ENCODE measurements at regions not wholly inside any gene's neighbourhood (a gene's known extent, or its start where the extent isn't known, plus 50 kb on each side); places are given as distances from the start of the nearest gene placed in this dataset.

DNA sequence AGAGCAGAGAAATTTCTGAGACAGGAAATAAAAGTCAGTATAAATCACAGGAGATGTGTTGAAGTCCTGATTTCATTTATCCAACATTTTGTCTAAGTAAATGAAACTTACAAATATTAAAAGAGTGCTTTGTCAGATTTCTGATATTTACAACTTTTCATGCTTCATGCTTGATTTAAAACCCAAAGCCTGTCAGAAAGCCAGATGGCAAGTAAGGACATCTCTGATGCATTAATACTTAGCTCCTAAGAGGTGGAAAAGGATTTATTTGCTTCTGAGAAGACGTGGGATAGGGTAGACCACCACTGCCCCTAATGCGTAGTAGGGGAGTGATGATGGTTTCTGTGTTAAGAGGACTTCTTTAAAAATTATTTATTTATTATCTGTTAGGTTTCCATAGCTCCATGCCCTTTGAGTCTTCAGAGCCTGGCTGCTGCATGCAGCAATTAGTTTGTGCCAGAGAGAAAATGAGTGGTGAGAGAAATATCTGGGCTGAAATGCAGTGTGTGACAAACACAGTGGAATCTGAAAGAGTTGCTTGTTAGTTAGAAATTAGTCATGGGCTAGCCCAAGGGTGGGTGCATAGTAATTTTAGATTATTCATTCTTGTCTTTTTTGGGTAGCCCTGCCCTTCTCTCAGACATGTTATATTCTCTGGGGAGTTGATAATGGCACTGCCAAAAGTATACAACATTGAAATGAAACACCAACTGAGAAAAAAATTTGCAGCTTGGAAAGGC, 333.8 kb downstream of the C4orf33 start:
- DNase-seq, result no peak

DNA sequence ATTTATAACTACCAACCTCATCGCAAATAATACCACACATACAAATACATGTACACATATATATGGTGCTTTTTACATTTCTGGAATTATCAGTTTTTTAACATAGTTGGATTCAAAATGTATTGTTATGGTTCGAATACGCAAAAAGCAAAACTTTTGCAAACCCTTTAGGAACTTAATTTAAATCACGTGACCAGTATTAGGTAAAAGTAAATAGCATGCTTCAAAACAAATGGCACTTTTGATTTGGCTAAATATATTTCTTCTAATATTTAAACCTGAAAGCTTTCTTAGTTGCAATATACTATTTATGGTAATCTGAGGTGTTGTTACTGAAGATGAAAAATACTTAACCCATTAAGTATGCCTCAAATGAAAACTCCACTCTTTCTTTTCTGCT, 341.4 kb downstream of the C4orf33 start:
- DNase-seq, result no peak

DNA sequence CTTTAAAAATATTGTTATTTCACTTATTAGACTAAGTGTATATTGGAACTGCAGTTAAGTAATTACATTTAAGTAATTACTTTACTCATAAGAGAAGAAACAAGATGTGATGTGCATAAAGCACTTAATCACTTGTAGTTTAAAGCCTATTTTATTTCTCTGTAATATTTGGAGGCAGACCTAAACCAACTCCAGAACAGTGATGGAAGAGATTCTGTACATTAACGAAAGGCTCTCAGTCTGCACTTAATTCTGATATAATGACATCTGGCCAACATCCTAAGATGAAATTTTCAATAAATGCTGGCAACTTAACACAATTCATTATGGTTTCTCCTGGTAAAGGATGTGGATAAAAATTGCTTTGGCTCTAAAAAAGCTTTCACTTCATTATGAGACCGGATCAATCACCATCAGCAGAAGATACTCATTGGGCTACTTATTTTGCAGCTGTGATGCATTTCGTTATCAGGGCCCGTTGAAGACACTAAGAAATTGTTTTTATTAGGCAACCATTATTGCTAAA, 342.6 kb downstream of the C4orf33 start:
- no peak for DNase-seq

DNA sequence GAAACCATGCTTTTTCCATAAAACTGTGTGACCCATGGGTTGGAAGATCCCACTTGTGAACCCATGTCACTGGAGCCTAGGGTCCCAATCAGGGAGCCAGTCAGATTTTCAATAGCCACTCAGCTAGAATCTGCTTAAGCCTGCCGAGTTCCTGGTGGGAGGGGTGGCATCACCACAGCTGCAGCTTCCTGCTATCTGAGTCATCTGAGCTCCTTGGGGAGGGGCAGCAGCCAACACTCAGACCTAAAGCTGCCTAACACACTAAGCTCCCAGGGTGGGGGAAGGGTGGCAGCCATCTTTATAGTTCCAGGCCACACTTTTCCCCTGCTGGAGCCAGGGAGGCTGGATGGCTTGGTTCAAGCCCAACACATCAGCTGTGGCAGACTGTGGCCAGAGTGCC, 350.1 kb downstream of the C4orf33 start:
- no peak for DNase-seq

DNA sequence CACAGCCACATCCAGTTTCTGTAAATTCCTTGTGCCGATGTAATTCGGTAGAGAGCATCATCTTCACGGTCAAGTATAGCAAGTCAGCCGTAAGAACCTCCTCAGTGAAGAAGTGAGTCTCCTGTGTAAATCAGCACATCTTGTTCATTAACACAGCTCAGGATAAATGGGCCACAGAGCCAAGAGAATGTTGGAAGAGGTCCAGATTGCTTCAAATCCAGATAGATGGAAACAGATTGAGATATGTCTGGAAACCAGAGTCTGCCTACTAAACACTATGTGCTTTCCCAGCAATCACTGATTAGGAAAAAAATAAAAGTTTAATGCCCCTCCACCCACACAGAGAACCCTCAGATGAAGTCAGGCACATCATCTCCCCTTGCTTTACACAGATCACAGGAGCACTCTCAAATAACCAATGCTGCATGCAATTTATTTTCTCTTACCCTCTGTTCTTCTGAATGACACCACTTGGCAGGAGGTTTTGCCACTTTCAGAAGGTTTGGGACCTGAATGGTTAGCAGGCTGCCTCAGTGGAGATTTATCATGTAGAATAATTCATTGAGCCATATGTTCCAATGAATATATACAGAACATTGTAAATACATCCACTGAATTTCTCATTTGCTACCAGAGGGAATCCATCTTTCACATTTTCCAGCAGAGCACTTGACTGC, 357.7 kb downstream of the C4orf33 start:
- DNase-seq, result no peak

DNA sequence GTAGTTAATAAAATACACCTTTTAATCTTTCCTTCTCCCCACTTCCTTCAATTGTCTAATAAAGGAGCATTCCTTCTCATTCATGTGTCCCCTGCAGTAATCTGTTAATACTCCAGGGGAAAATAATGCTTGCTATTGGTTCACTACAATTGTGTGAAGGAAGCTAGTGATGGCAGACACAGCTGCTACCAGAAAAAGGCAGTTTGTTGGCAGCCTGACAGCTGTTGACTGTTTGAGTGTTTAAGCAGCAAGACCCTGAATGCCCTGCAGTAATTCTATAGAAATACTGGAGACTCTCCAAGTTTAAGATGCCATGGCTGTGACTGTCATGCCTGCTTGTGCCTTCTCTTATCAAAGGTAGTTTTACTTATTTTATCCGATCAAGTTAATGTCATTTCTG, 359.5 kb downstream of the C4orf33 start:
- DNase-seq, result peak; percentile 75

DNA sequence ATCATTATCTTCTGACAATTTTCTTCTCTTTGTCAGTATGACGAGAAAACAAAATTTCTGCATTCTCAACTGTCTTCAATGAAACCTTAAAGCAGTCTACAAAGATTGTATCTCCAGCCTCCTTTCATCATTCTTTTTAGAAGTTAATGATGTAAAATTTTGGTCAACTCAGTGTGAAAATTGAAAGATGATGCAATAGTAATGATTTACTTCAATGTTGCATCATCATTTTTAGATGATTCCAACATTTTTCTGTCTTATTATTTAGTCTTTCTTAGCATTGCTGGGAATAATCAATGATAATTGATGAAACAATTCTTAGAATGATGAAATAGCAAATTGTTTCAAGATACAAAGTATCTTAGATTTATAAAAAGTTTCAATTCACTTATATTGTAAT, 372.7 kb downstream of the C4orf33 start:
- no peak for DNase-seq

DNA sequence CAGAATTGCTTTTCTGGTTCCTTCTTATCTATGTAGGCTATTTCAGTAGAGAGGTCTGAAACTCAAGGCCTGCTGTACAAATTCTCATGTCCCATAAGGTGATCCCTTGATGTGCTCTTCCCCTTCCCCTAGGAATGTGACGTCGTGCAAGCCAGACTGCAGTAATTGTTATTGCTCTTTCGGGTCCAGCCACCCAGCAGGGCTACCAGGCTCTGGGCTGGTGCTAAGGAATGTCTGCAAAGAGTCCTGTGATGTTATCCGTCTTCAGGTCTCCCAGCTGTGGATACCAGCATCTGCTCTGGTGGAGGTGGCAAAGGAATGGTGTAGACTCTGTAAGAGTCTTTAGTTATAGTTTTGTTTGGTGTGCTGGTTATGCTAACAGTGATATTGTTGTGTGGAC, 378.7 kb downstream of the C4orf33 start:
- DNase-seq, result no peak

DNA sequence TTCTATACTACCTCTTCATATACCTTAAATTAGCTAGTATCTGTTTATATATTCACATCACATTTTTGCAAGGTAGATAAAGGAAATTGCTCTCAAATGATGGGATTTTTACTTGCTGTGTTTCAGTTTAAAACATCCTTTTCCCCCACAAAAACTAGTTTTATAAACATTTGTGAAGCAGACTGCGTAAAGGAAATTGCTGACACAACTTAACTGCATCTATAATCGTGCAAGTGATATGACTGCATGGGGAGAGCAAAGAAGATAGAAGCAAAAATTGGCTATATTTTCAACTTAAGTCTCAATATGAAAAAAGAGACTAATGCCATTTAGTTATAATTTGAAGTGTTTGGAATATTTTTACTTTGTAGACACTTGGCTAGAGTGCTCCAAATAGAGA, 385.2 kb downstream of the C4orf33 start:
- DNase-seq, result no peak

DNA sequence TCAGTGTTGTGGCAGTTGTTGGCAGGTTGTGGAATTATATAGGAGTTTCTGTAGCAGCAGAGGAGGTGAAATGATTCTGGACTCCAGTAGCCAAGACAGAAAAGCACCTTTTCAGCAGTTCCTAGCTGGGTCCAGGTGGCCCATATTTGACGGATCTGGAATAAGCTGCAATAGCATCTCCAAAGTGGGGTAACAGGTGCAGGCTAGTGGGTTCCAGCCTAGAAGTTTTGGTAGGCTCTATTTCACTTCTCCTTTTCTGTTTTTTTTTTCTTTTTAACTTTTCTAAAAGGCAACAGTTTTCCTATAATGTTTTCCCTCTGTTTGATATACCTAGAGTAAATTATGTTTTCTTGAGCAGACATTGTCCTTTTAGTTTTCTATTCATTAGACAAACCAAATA, 392.5 kb downstream of the C4orf33 start:
- DNase-seq, result no peak

DNA sequence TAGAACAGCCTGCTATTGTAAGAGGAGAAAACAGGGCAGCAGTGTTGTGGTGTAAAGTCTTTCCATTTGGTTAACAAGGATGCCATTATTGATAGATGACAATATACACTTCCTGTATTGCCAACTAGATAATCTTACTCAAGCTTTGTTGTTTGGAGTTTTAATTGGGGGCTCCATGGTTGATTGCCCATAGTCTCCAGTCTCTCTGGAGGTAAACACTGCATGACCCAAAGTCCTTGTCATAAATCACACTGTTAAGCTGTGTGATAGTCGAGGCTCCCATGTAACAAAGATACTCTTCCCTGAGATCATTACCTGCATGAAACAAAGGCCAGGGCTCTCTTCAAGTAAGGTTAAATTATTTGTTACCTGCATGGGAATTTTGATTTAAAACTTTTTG, 394.6 kb downstream of the C4orf33 start:
- DNase-seq, result no peak

DNA sequence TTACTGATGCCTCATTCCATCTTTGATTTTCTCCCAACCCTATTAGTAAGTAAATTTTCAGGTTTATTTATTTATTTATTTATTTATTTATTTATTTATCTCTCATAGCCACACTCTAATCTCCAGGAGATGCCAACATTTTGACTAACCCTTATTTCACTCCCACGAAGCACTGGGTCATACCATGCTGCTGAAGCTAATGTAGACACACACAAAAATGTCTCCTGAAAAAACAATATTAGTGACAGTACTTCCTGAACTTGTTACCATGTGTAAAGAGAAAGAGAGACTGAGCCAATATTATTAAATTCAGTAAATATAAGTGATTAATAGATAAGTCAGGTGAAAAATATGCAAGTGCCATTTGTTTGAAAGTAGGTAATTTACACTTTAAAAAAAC, 402.7 kb downstream of the C4orf33 start:
- no peak for DNase-seq

DNA sequence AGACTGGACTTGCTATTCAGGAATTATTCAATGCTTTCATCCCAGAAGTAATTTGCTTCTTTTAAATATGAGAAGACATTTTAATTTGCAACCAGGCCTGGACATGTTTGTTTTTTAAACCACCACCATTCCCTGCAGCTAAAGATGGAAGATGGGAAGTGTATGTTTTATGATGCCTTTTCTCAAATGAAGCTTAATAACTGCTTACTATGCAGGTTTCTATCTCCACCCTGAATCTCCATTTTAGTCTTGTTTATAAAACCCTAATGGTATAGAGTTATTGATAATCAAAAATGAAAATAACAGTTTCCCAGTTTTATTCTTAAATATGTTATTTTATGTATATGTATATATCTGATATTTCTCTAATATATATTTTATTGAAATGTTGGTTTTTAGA, 418.9 kb downstream of the C4orf33 start:
- no peak for DNase-seq

DNA sequence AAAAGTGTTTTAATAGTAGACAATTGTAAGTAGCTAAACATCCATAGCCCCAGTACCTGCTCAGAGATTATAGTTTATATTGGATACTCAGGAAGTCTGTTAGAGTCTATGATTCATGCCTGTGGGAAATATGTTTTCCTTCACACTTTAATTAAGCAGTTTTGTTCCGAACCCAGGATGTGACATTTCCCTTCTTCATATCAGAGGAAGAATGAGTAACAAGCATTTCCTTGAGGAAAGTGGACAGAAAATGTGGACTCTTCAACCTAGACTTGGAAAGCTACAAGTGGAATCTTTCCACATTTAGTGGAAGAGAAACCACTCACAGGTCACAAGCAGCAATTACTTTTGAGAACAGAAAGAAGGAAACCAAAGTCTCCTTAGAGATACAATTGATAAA, 419.4 kb downstream of the C4orf33 start:
- DNase-seq, result no peak

DNA sequence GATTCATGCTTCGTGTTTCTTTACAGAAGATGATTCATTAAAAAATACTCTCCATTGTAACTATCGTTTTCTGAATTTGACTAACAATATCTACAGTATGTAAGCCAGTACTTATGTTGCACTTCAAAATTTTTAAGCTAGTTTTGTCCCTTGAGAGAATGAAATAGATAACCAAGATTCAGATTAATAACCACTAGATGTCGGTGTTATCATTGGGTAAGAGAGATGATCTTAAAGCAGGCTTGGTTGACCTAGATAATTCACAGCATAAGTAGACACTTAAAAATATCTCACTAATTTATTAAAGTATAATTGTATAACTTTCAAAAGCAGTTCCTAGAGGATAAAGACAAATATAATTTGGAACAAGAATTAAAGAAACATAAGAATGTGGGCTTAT, 430.9 kb downstream of the C4orf33 start:
- DNase-seq, result no peak

DNA sequence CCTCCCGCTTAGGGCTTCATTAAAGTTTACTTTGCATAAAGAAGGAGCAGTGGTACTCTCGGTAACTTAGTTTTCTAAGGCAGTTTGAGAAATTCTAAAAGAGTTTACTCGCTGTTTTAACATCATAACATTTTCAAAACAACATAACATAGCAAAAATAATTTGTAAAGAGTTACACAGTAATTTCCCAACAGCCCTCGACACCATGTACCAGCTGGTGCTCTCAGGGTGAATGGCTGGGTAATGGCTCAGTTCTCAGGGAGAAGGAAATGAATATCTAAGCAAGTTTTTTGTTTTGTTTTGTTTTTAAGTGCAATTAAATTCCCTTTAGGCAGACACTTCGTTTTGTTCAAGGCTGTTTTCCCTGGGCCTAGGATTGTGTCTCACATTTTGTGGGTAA, 435.3 kb downstream of the C4orf33 start:
- no peak for DNase-seq

DNA sequence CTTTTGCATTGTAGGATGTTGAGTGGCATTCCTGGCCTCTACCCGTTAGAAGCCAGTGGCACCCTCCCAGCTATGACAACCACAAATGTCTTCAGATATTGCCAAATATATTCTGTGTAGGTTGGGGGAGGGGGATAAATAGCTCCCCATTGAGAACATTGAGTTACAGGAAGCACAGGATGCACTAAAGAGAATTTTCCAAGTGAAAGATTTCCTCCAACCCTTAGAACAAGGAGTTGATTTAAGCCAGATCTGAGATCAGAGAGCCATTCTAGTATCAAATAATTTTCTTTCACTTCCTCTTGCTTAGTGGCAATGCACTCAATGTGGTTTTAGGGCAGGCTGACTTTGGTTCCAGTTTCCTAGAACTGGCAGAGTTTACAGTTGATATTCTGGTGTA, 436.6 kb downstream of the C4orf33 start:
- DNase-seq, result no peak

DNA sequence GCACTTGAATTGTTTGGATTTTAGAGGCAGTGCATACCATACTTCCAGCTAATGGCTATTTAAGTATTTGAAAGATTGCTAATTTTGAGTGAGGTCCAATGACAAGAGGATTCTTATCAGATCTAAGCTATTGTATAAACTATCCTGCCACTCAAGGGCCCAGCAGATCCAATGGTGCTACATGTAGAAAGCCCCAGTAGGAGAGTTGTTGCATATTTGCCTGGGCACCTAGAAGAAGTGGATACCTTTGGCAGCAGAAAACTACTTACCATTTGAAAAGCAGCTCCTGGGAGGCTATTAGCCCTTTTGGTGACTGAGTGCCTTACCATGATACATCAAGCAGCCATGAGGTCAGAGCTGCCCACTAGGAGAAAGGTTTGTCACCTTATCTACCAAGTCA, 447.3 kb downstream of the C4orf33 start:
- DNase-seq, result no peak

DNA sequence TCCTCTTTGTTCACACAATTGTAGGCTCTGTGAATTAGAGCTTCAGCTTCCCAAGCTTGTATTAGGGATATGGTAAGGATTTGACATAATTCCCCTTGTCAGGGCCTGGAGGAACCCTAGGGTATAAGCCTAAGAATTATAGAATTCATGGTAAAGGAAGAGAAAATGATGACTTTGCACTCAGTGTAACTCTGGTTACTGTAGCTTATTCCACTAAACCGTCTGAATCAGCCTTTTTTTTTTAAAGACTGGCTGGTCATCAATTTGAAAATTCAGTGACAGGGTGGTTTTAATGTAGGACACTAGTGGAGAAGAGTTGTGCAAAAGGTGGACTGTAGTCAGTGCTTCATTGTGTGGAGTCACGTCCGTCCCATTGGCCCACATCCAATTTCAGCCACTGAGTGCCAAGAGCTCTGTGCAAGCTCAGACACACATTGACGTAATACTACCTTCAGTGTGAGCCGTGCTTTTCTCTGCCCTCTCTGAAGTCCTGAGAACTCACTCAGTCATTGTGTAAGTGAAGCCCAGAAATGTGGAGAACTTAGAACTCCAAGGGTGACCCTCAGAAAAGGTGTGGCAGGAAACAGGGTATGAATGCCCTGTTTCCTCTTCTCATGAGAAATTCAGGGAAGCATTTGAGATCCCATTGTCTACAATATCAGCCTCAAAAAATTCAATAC, 449.8 kb downstream of the C4orf33 start:
- DNase-seq, result no peak

DNA sequence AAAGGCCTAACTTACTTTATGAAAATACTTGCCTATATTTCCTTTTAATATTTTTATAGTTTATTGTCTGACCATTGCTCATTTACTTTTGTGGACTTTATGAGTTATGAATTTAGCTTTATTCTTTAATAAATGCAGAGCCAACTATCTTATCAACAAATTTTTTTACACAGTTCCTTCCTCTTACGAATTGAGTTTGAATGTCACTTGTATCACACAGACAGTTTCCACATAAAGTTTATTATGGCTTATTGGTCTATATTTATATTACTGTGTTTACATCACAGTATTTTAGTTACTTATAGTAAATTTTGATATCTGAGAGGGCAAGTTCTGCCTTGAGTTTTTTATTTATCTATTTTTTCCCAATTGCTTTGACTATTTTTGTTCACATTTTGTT, 450.6 kb downstream of the C4orf33 start:
- DNase-seq, result no peak

DNA sequence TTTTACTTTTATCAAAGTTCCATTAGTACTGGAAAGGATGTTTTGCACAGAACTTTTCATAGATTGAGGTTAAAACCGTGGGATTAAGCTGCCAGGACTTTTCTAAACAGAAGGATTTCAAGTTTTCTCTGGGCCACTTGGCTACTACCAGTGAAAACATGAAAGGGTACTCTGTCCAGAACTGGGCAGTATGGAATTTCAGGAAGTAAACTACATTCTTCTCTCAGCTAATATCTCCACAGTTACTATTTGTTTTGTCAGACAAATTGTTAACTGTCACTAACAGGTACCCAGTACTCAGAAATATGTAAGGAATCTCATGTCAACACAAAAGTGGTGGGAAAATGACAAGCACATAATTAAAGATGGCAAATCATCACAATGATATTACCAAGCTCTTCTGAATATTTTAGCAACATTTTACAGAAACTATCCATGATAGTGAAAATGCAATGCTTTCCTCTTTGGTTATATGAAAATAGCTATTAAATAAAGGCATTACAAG, 454.4 kb downstream of the C4orf33 start:
- no peak for DNase-seq

DNA sequence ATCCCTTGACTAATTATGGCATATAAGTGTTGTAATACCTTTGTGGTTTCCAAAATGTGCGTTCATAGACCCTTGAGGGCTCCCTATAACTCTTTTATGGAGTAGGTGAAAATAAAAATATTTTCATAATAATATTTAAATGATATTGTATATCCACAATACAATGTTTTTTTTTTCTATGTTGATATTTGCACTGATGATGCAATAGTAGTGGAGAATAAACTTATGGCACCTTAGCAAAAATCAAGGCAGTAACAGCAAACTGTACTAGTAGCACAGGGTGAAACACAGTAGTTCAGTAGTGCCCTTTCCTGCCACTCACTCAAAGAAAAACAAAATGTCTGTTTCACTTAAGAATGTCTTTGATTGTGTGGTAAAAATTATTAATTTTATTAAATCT, 465.3 kb downstream of the C4orf33 start:
- no peak for DNase-seq

DNA sequence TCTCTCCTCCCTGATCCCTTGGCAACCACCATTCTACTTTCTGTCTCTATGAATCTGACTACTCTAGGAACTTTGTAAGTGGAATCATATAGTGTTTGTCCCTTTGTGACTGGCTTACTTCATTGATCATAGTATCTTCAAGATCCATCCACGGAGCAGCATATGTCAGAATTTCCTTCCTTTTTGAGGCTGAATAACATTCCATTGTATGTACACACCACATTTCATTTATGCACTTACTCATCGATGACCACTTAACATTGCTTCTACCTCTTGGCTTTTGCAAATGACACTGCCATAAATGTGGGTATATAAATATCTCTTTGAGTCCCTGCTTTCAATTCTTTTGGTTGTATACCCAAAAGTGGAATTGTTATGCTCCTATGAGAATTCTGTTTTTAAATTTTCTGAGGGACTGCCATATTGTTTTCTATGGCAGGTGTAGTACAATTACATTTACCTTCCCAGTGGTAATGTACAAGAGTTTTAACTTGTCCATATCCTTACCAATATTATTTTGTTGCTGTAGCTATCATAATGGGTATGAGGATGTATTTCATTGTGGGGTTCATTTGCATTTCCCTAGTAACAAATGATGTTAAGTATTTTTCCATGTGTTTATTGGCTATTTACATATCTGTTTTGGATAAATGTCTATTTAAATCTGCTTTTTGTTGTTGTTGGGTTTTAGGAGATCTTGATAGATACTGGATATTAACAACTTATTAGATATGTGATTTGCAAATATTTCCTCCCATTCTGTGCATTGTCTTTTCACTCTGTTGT, 466.1 kb downstream of the C4orf33 start:
- no peak for DNase-seq

Measured in COR-L47 (cell line).